SJCRH30 (cell line): ENCODE measurements at regions not wholly inside any gene's neighbourhood (a gene's known extent, or its start where the extent isn't known, plus 50 kb on each side); places are given as distances from the start of the nearest gene placed in this dataset.

Experiments used
- DNase-seq, 2 experiments: peaks; one replicate each; pipeline ENCODE4 v3.0.0-alpha.2; 2015 to 2020
- H3K27ac ChIP-seq: fragments of 250-450 bp; sonication (Bioruptor Pico); 2 replicates; pipeline ENCODE4 v1.5.1; 2020; ENCODE audit warnings: mild to moderate bottlenecking, moderate library complexity
- H3K27me3 ChIP-seq: fragments of 250-450 bp; sonication (Bioruptor Pico); 2 replicates; pipeline ENCODE4 v1.5.1; 2020; ENCODE audit warnings: mild to moderate bottlenecking, moderate library complexity
- H3K36me3 ChIP-seq: fragments of 250-450 bp; sonication (Bioruptor Pico); 2 replicates; pipeline ENCODE4 v1.5.1; 2020; ENCODE audit warnings: mild to moderate bottlenecking, moderate library complexity
- H3K4me1 ChIP-seq: fragments of 250-450 bp; sonication (Bioruptor Pico); 2 replicates; pipeline ENCODE4 v1.5.1; 2020; ENCODE audit warnings: mild to moderate bottlenecking, moderate library complexity
- H3K4me3 ChIP-seq: fragments of 250-450 bp; sonication (Bioruptor Pico); 2 replicates; pipeline ENCODE4 v1.5.1; 2020; ENCODE audit warnings: mild to moderate bottlenecking, moderate library complexity
- H3K9me3 ChIP-seq: fragments of 250-450 bp; sonication (Bioruptor Pico); replicated peaks from 2 replicates; pipeline ENCODE4 v1.5.1; 2020; ENCODE audit warnings: mild to moderate bottlenecking, moderate library complexity

GRCh38 chr5:114989512-114989911 is 180.2 kb downstream of the TRIM36 start:
- H3K4me3 ChIP-seq: no peak overlapping the region
- H3K27ac ChIP-seq: no peak overlapping the region
- H3K27me3 ChIP-seq: no peaks in the 10 kb centered on the region
- H3K9me3 ChIP-seq: no peaks in the 10 kb centered on the region
- no peaks in the 10 kb centered on the region for H3K36me3 ChIP-seq
- no peaks in the 10 kb centered on the region for H3K4me1 ChIP-seq
- no peak for DNase-seq

- Histone ChIP-seq H3K36me3 (no peaks in the 10 kb centered on the region), H3K4me3 (no peak overlapping the region), H3K27me3 (no peaks in the 10 kb centered on the region), H3K4me1 (no peaks in the 10 kb centered on the region), H3K9me3 (no peaks in the 10 kb centered on the region), H3K27ac (no peak overlapping the region)
- no peak for DNase-seq
These were observed 181.6 kb downstream of the TRIM36 start for GRCh38 chr5:114988096-114988495.

- Histone ChIP-seq H3K27ac (no peak overlapping the region), H3K27me3 (no peaks in the 10 kb centered on the region), H3K36me3 (no peaks in the 10 kb centered on the region), H3K9me3 (no peaks in the 10 kb centered on the region), H3K4me3 (no peak overlapping the region), H3K4me1 (no peaks in the 10 kb centered on the region)
- no peak for DNase-seq
These were observed 184.9 kb downstream of the TRIM36 start for GRCh38 chr5:114984796-114985195.

GRCh38 chr5:114981111-114981510 is 188.6 kb downstream of the TRIM36 start:
- DNase-seq: no peak
- no peak overlapping the region for H3K4me3 ChIP-seq
- no peaks in the 10 kb centered on the region for H3K36me3 ChIP-seq
- H3K27ac ChIP-seq: no peak overlapping the region
- H3K9me3 ChIP-seq: no peaks in the 10 kb centered on the region; the same call in 1 of the 2 replicates
- H3K4me1 ChIP-seq: no peaks in the 10 kb centered on the region
- H3K27me3 ChIP-seq: no peaks in the 10 kb centered on the region

GRCh38 chr5:114977979-114978573 is 191.6 kb downstream of the TRIM36 start:
- DNase-seq: no peak
- Histone ChIP-seq H3K9me3 (no peaks in the 10 kb centered on the region; the same call in 1 of the 2 replicates), H3K36me3 (no peaks in the 10 kb centered on the region)

GRCh38 chr5:114969482-114969881 is 200.2 kb downstream of the TRIM36 start:
- no peaks in the 10 kb centered on the region for H3K4me1 ChIP-seq
- no peaks in the 10 kb centered on the region for H3K36me3 ChIP-seq
- H3K9me3 ChIP-seq: no peaks in the 10 kb centered on the region
- no peak overlapping the region for H3K4me3 ChIP-seq
- no peak for DNase-seq
- H3K27ac ChIP-seq: no peak overlapping the region
- no peaks in the 10 kb centered on the region for H3K27me3 ChIP-seq

More at GRCh38 chr5:114977979-114978573, 191.6 kb downstream of the TRIM36 start:
- H3K4me1 ChIP-seq: no peaks in the 10 kb centered on the region
- H3K27me3 ChIP-seq: no peaks in the 10 kb centered on the region
- no peak overlapping the region for H3K27ac ChIP-seq
- no peak overlapping the region for H3K4me3 ChIP-seq

GRCh38 chr5:114957384-114957783 is 212.3 kb downstream of the TRIM36 start:
- Histone ChIP-seq H3K27me3 (no peaks in the 10 kb centered on the region), H3K27ac (no peak overlapping the region), H3K4me3 (no peak overlapping the region), H3K9me3 (no peaks in the 10 kb centered on the region), H3K4me1 (no peaks in the 10 kb centered on the region), H3K36me3 (no peaks in the 10 kb centered on the region)
- no peak for DNase-seq

- H3K36me3 ChIP-seq: no peaks in the 10 kb centered on the region
- no peak overlapping the region for H3K27ac ChIP-seq
- no peak overlapping the region for H3K4me3 ChIP-seq
- no peak for DNase-seq
- H3K27me3 ChIP-seq: 0 out of 2 replicates have a peak, but pooled peaks cover 3% of the 10 kb centered on the region
- H3K9me3 ChIP-seq: no peaks in the 10 kb centered on the region
- H3K4me1 ChIP-seq: no peaks in the 10 kb centered on the region
These were observed 216.1 kb downstream of the TRIM36 start for GRCh38 chr5:114953565-114953964.

GRCh38 chr5:114952876-114953275 is 216.8 kb downstream of the TRIM36 start:
- no peak overlapping the region for H3K27ac ChIP-seq
- H3K4me1 ChIP-seq: no peaks in the 10 kb centered on the region
- H3K27me3 ChIP-seq: 0 out of 2 replicates have a peak, but pooled peaks cover 3% of the 10 kb centered on the region
- DNase-seq: peak in 1 of 2 experiments; percentile 17
- H3K36me3 ChIP-seq: no peaks in the 10 kb centered on the region
- no peaks in the 10 kb centered on the region for H3K9me3 ChIP-seq
- no peak overlapping the region for H3K4me3 ChIP-seq

- H3K27me3 ChIP-seq: 0 out of 2 replicates have a peak, but pooled peaks cover 3% of the 10 kb centered on the region
- H3K4me1 ChIP-seq: no peaks in the 10 kb centered on the region
- DNase-seq: no peak
- no peaks in the 10 kb centered on the region for H3K36me3 ChIP-seq
- H3K9me3 ChIP-seq: no peaks in the 10 kb centered on the region
- no peak overlapping the region for H3K4me3 ChIP-seq
- no peak overlapping the region for H3K27ac ChIP-seq
These were observed 220.0 kb downstream of the TRIM36 start for GRCh38 chr5:114949756-114950155.

- Histone ChIP-seq H3K4me3 (no peak overlapping the region), H3K4me1 (no peaks in the 10 kb centered on the region), H3K36me3 (no peaks in the 10 kb centered on the region), H3K9me3 (no peaks in the 10 kb centered on the region), H3K27ac (no peak overlapping the region), H3K27me3 (0 out of 2 replicates have a peak, but pooled peaks cover 3% of the 10 kb centered on the region)
- DNase-seq: no peak
These were observed 220.6 kb downstream of the TRIM36 start for GRCh38 chr5:114948986-114949621.

GRCh38 chr5:114948363-114948762 is 221.3 kb downstream of the TRIM36 start:
- Histone ChIP-seq H3K27me3 (0 out of 2 replicates have a peak, but pooled peaks cover 3% of the 10 kb centered on the region), H3K9me3 (no peaks in the 10 kb centered on the region), H3K4me1 (no peaks in the 10 kb centered on the region), H3K36me3 (no peaks in the 10 kb centered on the region), H3K4me3 (no peak overlapping the region), H3K27ac (no peak overlapping the region)
- no peak for DNase-seq

GRCh38 chr5:114940709-114941108 is 229.0 kb downstream of the TRIM36 start:
- no peak overlapping the region for H3K4me3 ChIP-seq
- no peaks in the 10 kb centered on the region; the same call in 1 of the 2 replicates for H3K9me3 ChIP-seq
- no peak overlapping the region for H3K27ac ChIP-seq
- DNase-seq: no peak
- no peaks in the 10 kb centered on the region for H3K36me3 ChIP-seq
- no peaks in the 10 kb centered on the region for H3K27me3 ChIP-seq
- H3K4me1 ChIP-seq: no peaks in the 10 kb centered on the region

- DNase-seq: no peak
- Histone ChIP-seq H3K4me3 (no peak overlapping the region), H3K27ac (no peak overlapping the region), H3K36me3 (no peaks in the 10 kb centered on the region), H3K4me1 (no peaks in the 10 kb centered on the region), H3K9me3 (no peaks in the 10 kb centered on the region), H3K27me3 (no peaks in the 10 kb centered on the region)
These were observed 234.2 kb downstream of the TRIM36 start for GRCh38 chr5:114935490-114935889.

- no peaks in the 10 kb centered on the region for H3K4me1 ChIP-seq
- H3K27ac ChIP-seq: no peak overlapping the region
- no peak for DNase-seq
- no peak overlapping the region for H3K4me3 ChIP-seq
- H3K27me3 ChIP-seq: no peaks in the 10 kb centered on the region
- H3K36me3 ChIP-seq: no peaks in the 10 kb centered on the region
- no peaks in the 10 kb centered on the region for H3K9me3 ChIP-seq
These were observed 240.9 kb downstream of the TRIM36 start for GRCh38 chr5:114928644-114929462.
